ENCODE measurements at regions not wholly inside any gene's neighbourhood (a gene's known extent, or its start where the extent isn't known, plus 50 kb on each side); places are given as distances from the start of the nearest gene placed in this dataset.
A peak's percentile ranks its signal among the peaks of the same experiment; 100 is the strongest.

DNA sequence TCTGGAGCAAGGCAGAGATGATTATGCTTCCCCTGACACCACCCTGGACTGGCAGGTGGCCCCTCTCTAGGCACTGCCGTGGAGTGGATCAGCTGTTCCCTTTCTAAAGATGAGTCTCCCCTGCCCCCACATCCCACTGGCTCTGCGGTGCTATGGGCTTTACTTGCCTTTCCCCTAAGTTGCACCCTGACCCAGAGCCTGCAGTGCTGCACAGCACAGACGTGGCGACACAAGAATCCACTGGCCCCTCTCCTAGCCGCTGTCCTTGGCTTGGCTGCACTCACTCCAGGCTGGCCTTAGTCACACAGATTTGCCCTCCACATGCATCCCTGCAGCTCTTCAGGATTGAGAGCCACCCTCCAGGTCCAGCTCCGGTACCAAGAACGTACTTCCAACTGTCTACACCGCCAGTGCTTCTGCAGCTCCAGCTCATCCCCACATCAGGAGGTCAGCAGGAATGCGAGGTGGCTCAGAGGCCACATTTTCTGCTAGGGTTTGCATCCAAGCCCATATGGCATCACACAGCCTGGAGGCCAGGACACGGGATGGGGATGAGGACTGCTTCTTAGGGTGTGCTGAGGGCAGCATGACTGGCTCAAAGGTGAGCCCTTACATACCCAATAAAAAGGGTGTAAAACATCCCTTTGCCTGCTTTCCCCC is 82.4 kb upstream of the RASGRF1 start:
- H3K23ac ChIP-seq (ENCODE audit: insufficient read length, low read depth, low read length) = no peak overlapping the region
- no peaks in the 10 kb centered on the region for H3K79me2 ChIP-seq (ENCODE audit: insufficient read depth, low read length)
- no peak overlapping the region for H3K56ac ChIP-seq (ENCODE audit: insufficient read length, low read depth, low read length)
- no peak overlapping the region; the same call in 1 of the 2 replicates for H3K14ac ChIP-seq (ENCODE audit: insufficient read depth, low read length)
- no peak overlapping the region for H3K4me2 ChIP-seq (ENCODE audit: insufficient read depth, insufficient read length, low read length)
- peak; percentile 24 for DNase-seq
- no peaks in the 10 kb centered on the region for H3K79me1 ChIP-seq (ENCODE audit: insufficient read depth, low read depth, low read length, poor library complexity, severe bottlenecking)
- no peak overlapping the region for H3K4ac ChIP-seq (ENCODE audit: low read depth, low read length)
- H3K9me3 Mint-ChIP-seq = peaks cover 0 to 2% of the 10 kb centered on the region in 2 experiments; a peak in 1 of 5 replicates
- no peak overlapping the region for H3T11ph ChIP-seq (ENCODE audit: low read length)
- H3K27ac ChIP-seq (ENCODE audit: insufficient read length, low read depth, low read length) = no peak overlapping the region
- no peaks in the 10 kb centered on the region for H3K9me3 ChIP-seq (ENCODE audit: control insufficient read depth, low read depth, low read length)
- H2AFZ ChIP-seq (ENCODE audit: low read length) = no peak overlapping the region
- H4K91ac ChIP-seq (ENCODE audit: insufficient read length, low read depth, low read length) = no peak overlapping the region
- H2AK5ac ChIP-seq (ENCODE audit: insufficient read length, low read length) = no peak overlapping the region
- peaks cover 22% of the 10 kb centered on the region for H3K27me3 Mint-ChIP-seq (ENCODE audit: low read depth)
- no peak overlapping the region for H4K5ac ChIP-seq (ENCODE audit: insufficient read length, low read depth, low read length)
- peaks cover 24% of the 10 kb centered on the region in 2 experiments for H3K4me1 Mint-ChIP-seq
- H3K27ac Mint-ChIP-seq = no peak overlapping the region; a peak in 1 of 7 replicates
- no peak overlapping the region for H4K8ac ChIP-seq (replicated peaks; ENCODE audit: insufficient read length, low read depth, low read length)
- WGBS (ENCODE audit: extremely low coverage, insufficient read length, low lambda C conversion rate) = no CpG with 5 or more reads among the region's 10 CpGs
- H3K36me3 Mint-ChIP-seq (ENCODE audit: insufficient read depth in 1 of 3, low read depth in 3 of 3) = no peaks in the 10 kb centered on the region
- TF ChIP-seq, protein P1, sequence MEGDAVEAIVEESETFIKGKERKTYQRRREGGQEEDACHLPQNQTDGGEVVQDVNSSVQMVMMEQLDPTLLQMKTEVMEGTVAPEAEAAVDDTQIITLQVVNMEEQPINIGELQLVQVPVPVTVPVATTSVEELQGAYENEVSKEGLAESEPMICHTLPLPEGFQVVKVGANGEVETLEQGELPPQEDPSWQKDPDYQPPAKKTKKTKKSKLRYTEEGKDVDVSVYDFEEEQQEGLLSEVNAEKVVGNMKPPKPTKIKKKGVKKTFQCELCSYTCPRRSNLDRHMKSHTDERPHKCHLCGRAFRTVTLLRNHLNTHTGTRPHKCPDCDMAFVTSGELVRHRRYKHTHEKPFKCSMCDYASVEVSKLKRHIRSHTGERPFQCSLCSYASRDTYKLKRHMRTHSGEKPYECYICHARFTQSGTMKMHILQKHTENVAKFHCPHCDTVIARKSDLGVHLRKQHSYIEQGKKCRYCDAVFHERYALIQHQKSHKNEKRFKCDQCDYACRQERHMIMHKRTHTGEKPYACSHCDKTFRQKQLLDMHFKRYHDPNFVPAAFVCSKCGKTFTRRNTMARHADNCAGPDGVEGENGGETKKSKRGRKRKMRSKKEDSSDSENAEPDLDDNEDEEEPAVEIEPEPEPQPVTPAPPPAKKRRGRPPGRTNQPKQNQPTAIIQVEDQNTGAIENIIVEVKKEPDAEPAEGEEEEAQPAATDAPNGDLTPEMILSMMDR (conservative IDR thresholded peaks at IDR 0.05) = no peak
- H3K4me3 Mint-ChIP-seq = no peak overlapping the region; a peak in 1 of 5 replicates
- no peaks in the 10 kb centered on the region for H3K23me2 ChIP-seq (ENCODE audit: insufficient read length, low read depth, low read length, poor library complexity, severe bottlenecking)
- no peak overlapping the region for H2BK12ac ChIP-seq (ENCODE audit: insufficient read length, low read depth, low read length)
- H3K9ac ChIP-seq (ENCODE audit: extremely low read depth, insufficient read length, low read length) = no peak overlapping the region
- H3K27me3 ChIP-seq (ENCODE audit: insufficient read depth, low read length) = no peaks in the 10 kb centered on the region
- peaks cover 3% of the 10 kb centered on the region for H4K20me1 ChIP-seq (ENCODE audit: control insufficient read depth, insufficient read depth, insufficient read length)
- no peak overlapping the region for H2BK120ac ChIP-seq (ENCODE audit: low read depth, low read length, poor library complexity, severe bottlenecking)
- H2BK20ac ChIP-seq (ENCODE audit: low read depth, low read length, poor library complexity, severe bottlenecking) = no peak overlapping the region
- H2BK5ac ChIP-seq (ENCODE audit: insufficient read length, low read length) = no peak overlapping the region
- 0 out of 2 replicates have a peak, but pooled peaks cover 2% of the 10 kb centered on the region for H3K4me1 ChIP-seq (ENCODE audit: insufficient read depth, low read length)
- H3K18ac ChIP-seq (ENCODE audit: insufficient read length, low read depth, low read length) = no peak overlapping the region
- H2BK15ac ChIP-seq (ENCODE audit: low read depth, low read length) = no peak overlapping the region
